ENCODE measurements at regions not wholly inside any gene's neighbourhood (a gene's known extent, or its start where the extent isn't known, plus 50 kb on each side); places are given as distances from the start of the nearest gene placed in this dataset.

DNA sequence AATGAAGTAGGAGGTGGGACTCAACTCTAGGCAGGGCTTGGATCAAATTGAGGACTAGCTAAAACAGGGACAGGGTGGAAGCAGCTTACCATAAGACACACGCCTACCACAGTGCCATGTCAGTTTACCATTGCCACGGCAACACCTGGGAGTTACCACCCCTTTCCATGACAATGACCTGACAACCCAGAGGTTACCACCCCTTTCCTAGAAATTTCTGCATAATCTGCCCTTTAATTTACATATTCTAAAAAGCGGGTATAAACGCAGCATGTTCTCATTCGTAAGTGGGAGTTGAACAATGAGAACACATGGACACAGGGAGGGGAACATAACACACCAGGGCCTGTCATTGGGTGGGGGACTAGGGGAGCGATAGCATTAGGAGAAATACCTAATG lies 72.7 kb downstream of the GCC1 start:
- H3K36me3 ChIP-seq, result no peaks in the 10 kb centered on the region
- no peaks in the 10 kb centered on the region for H3K9me3 ChIP-seq
- H3K27me3 ChIP-seq, result no peaks in the 10 kb centered on the region
- no peak overlapping the region for H3K4me3 ChIP-seq
- no peak for DNase-seq
- intact Hi-C loops (cut with DNase I; ENCODE audit: low total_unique reads), result no loop called here
- no peak overlapping the region for H3K27ac ChIP-seq
- TF ChIP-seq, protein P1, sequence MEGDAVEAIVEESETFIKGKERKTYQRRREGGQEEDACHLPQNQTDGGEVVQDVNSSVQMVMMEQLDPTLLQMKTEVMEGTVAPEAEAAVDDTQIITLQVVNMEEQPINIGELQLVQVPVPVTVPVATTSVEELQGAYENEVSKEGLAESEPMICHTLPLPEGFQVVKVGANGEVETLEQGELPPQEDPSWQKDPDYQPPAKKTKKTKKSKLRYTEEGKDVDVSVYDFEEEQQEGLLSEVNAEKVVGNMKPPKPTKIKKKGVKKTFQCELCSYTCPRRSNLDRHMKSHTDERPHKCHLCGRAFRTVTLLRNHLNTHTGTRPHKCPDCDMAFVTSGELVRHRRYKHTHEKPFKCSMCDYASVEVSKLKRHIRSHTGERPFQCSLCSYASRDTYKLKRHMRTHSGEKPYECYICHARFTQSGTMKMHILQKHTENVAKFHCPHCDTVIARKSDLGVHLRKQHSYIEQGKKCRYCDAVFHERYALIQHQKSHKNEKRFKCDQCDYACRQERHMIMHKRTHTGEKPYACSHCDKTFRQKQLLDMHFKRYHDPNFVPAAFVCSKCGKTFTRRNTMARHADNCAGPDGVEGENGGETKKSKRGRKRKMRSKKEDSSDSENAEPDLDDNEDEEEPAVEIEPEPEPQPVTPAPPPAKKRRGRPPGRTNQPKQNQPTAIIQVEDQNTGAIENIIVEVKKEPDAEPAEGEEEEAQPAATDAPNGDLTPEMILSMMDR (IDR thresholded peaks at IDR 0.05), result no peak
- H3K4me1 ChIP-seq, result no peaks in the 10 kb centered on the region

DNA sequence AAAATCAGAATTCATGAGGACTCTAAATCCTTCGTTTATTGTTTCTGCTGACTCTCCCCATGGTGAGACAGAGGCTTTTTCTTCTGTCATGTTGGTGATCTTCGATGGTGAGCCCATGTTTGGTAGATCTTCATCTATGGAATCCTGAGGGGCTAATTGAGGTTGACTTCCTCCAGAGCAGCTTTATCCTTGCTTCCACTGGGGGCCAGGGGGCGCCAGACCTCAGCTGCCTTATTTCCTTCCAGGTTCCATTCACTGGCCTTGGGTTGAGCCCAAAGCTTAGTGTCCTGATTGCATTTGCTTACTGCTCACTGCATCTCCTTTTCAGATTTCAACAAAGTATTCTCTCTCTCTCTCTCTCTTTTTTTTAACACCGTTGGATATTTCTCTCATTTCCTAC lies 80.7 kb downstream of the GCC1 start:
- no peaks in the 10 kb centered on the region for H3K9me3 ChIP-seq
- intact Hi-C loops (cut with DNase I; ENCODE audit: low total_unique reads), result no loop called here
- no peak overlapping the region for H3K4me3 ChIP-seq
- H3K36me3 ChIP-seq, result no peaks in the 10 kb centered on the region
- no peaks in the 10 kb centered on the region for H3K4me1 ChIP-seq
- TF ChIP-seq, protein P1 (IDR thresholded peaks at IDR 0.05), result peak in 1 of 2 experiments; percentile 6
- H3K27me3 ChIP-seq, result no peaks in the 10 kb centered on the region
- DNase-seq, result no peak
- no peak overlapping the region for H3K27ac ChIP-seq

DNA sequence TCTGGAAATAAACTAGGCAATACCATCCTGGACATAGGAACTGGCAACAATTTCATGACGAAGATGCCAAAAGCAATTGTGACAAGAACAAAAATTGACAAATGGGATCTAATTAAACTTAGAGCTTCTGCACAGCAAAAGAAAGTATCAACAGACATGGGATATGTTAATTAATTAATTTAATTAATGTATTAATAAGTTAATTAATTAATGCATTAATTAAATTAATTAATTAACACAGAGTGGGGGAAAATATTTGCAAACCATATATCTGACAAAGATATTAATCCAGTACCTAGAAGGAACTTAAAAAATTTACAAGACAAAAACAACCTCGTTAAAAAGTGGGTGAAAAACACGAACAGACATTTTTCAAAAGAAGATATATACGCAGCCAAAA lies 83.6 kb downstream of the GCC1 start:
- no peak for DNase-seq
- intact Hi-C loops (cut with DNase I; ENCODE audit: low total_unique reads), result no loop called here
- Histone ChIP-seq H3K4me1 (no peaks in the 10 kb centered on the region), H3K9me3 (no peaks in the 10 kb centered on the region), H3K4me3 (no peak overlapping the region), H3K27me3 (no peaks in the 10 kb centered on the region), H3K27ac (no peak overlapping the region), H3K36me3 (no peaks in the 10 kb centered on the region)
- TF ChIP-seq, protein P1 (IDR thresholded peaks at IDR 0.05), result no peak

DNA sequence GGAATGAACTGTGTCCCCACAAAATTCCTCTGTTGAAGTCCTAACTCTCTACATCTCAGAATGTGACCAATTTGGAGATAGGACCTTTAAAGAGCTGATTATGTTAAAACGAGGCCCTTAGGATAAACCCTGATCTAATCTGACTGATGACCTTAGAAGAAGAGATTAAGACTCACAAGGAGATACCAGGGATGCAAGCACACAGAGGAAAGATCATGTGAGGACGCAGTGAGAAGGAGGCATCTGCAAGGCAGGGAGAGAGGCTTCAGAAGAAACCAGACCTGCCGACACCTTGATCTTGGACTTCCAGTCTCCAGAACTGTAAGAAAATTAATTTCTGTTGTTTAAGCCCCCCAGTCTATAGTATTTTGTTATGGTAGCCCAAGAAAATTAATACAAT lies 94.9 kb upstream of the ZNF800 start:
- no peaks in the 10 kb centered on the region for H3K4me1 ChIP-seq
- H3K4me3 ChIP-seq, result no peak overlapping the region
- peaks cover 0 to 4% (median 0%) of the 10 kb centered on the region in 3 donors for H3K9me3 ChIP-seq
- intact Hi-C loops (cut with DNase I; ENCODE audit: low total_unique reads), result no loop called here
- no peaks in the 10 kb centered on the region for H3K36me3 ChIP-seq
- H3K27me3 ChIP-seq, result no peaks in the 10 kb centered on the region
- no peak overlapping the region for H3K27ac ChIP-seq
- DNase-seq, result no peak
- TF ChIP-seq, protein P1 (IDR thresholded peaks at IDR 0.05), result no peak

DNA sequence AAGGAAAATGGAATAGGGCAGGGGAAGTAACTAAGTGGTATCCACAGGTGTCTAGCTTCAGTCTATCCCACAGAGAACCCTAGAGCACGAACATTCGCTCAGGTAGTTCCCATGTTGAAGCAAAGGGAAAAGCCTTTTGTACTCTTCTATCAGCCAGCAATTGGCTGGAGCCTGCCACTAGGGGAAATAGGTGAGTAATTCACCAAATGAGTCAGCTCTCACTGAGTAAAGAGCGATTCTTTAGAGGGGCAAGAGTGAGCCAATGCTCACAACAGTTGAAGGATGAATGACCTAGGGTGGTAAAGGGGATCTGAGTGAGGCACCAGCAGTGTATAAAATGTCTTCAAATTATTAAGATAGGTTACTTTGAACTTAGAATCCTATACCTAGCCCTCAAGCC lies 94.1 kb upstream of the ZNF800 start:
- H3K27ac ChIP-seq, result no peak overlapping the region
- H3K36me3 ChIP-seq, result no peaks in the 10 kb centered on the region
- H3K4me1 ChIP-seq, result no peaks in the 10 kb centered on the region
- intact Hi-C loops (cut with DNase I; ENCODE audit: low total_unique reads), result no loop called here
- TF ChIP-seq, protein P1 (IDR thresholded peaks at IDR 0.05), result no peak
- no peaks in the 10 kb centered on the region for H3K27me3 ChIP-seq
- DNase-seq, result no peak
- no peak overlapping the region for H3K4me3 ChIP-seq
- peaks cover 0 to 4% (median 0%) of the 10 kb centered on the region in 3 donors for H3K9me3 ChIP-seq

DNA sequence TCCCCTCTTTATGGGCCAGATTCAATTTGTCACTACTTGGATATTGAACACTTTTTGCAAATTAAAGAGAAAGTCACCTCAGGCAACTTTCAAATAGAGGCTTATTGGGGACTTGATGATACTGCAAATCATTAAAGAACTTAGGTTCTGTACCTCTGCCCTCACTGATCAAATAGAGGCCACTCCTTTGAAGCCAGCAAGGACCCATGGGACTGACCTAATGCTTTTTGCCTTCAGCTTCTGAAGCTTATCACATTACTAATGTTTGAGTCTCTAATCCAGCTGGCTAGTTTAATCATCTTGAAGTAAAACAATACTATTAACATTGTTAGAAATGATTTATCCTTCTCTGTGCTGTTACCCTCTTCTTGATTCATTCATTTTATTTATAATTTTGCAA lies 93.0 kb upstream of the ZNF800 start:
- H3K27me3 ChIP-seq, result no peaks in the 10 kb centered on the region
- TF ChIP-seq, protein P1 (IDR thresholded peaks at IDR 0.05), result no peak
- no peak for DNase-seq
- peaks cover 0 to 4% (median 0%) of the 10 kb centered on the region in 3 donors for H3K9me3 ChIP-seq
- no peaks in the 10 kb centered on the region for H3K4me1 ChIP-seq
- intact Hi-C loops (cut with DNase I; ENCODE audit: low total_unique reads), result no loop called here
- no peak overlapping the region for H3K4me3 ChIP-seq
- no peak overlapping the region for H3K27ac ChIP-seq
- no peaks in the 10 kb centered on the region for H3K36me3 ChIP-seq

All from tibial artery (tissue), 4 donors.